ENCODE measurements at regions not wholly inside any gene's neighbourhood (a gene's known extent, or its start where the extent isn't known, plus 50 kb on each side); places are given as distances from the start of the nearest gene placed in this dataset.
"Not testable (repeated sequence)": the region's sequence is repeated elsewhere in the genome, so short reads cannot be mapped to it uniquely, and the experiment has no call there.

DNA sequence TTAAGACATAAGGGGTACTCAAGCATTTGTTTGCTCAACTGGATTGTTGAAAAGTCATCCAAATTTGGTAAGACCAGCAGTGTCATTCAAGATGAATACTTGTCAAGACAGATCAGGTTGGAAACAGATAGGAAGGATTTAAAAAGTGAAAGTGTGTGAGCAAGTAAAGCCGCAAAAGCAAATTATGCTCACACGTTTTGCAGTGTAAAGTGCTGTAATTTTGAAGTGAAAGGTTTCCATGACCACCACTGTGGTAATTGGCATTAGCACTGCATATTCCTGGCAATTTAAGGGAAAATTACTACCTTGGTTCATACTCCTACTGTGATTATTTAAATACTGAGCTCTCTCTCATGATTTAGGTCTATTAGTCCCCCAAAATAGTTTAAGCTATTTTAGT lies 704.1 kb upstream of the CCDC179 start:
- no peak for DNase-seq (ENCODE audit: low read depth)

DNA sequence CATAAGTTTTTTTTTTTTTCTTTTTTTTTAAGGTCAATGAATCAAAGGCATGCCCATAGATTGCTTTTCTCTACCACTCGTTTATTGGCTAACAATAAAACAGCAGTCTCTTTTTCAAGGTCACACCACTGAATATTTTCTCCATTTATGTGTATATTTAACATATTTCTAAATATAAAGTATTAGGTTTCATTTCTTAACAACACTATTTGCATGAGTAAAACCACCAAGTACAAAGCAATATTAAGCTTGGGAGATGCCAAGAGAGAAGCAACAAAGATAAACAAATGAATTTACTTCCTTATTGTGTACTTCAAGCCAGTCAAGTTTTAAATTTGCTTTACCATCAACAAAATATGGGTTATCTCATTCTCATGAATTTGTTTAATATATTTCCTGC lies 708.9 kb upstream of the CCDC179 start:
- DNase-seq (ENCODE audit: low read depth) = no peak

DNA sequence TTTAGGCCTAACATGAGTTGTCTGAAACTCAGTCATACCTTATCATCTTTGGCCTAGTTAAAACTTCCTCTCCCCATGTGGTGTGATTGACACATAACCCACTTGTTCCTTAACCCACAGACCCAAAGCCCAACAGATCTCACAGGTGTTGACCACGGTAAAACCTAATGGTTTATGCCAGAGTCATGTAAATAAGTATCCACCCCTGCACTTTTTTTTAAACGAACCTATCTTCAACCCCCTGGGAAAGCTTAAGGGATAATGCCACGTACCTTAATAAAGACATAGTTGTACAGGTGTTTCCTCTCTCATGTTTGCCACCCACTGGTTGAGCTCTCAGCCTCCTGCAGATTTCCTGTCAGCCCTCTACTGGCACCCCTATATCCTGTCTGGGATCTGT lies 709.3 kb upstream of the CCDC179 start:
- DNase-seq (ENCODE audit: low read depth) = no peak

DNA sequence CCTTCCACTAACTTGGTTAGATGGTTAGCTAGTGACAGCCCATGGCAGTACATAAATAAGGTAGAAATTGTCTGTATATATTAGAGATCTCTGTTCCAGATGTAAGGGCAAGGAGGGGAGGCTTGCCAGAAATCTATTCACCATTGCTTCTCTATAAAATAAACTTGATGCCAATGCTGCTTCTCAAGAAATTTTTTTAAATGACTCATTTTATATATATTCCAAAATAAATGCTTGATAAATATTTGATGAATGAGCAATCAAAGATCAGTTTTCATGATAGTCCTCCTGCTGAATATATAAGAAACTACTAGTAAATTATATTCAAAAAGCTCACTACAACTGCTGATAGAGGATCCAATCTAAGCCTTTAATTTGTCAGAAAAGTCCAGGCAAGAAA lies 710.6 kb upstream of the CCDC179 start:
- DNase-seq (ENCODE audit: low read depth) = no peak

DNA sequence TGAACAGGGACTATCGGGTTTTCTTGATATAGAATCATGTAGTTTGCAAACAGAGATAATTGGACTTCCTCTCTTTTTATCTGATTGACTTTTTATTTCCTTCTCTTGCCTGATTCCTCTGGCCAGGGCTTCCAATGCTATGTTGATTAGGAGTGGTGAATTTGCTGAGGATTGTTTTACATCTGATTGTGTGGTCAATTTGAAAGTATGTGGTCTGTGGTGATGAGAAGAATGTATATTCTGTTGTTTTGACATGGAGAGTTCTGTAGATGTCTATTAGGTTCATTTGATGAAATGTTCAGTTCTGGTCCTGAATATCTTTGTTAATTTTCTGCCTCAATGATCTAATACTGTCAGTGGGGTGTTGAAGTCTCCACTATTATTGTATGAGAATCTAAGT lies 713.2 kb upstream of the CCDC179 start:
- no peak for DNase-seq (ENCODE audit: low read depth)

DNA sequence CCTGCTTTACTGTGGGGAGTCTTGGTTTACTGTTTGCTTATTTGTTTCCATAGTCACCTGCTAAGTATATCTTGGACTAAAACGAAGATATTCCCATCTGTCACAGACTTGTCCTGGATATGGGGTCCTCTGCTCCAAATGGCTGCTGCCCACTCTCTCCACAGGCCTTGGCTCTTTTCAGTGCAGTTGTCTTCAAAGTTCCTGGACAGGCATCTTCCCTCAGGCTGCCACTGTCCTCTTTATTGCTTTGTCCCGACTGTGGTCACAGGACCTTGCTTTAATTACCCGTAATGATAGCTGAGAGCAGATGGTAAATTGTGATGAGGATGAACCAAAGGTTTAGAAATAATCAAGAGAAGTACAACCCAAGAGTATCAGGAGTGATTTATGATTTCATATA lies 713.9 kb upstream of the CCDC179 start:
- no peak for DNase-seq (ENCODE audit: low read depth)

DNA sequence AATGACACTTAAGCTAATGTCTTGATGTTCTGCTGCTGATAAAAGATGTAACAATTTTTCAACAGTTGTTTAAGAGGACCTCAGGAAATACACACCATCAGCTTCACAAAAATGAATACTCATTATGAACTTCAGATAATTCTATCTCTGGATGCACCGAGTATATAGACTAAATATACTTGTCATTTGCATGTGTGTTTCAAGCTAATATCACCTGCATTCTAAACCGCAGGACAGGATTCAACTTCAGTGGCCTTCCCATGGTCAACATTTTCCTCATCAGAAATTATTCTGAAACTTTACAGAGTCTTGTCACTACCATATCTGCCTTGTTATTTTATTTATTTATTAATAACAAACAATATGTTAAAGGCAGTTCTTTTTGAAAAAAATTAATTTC lies 717.0 kb upstream of the CCDC179 start:
- no peak for DNase-seq (ENCODE audit: low read depth)

DNA sequence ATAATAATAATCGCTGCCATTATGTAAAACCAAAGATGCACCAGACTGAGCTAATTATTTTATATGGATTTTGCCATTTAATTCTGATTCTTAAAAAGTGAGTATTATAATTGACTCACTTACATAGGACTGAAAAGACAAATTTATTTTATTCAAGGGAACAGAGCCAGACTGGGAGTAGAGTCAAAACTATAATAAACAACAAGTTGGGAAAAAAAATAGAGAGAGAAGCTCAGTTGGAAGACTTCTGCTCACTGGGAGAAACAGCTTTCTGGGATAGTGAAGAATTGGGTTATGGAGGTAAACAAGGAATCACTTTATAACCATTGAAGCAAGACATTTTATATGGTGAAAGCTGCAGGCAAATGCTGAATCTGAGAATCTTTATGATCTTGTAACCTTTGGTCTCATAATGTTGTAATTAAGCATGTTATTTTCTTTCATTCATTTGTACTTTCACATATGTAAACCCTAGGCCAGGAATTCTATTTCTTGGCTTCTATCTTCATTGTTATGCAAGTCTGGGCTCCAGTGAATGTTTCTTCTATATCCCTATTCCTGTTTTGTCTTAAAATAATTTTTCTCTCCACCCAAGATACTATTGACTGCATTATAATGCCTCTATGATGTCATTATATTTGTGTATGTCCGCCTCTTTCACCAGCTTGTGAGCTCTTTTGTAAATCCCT lies 725.3 kb upstream of the CCDC179 start:
- no peak for DNase-seq (ENCODE audit: low read depth)

DNA sequence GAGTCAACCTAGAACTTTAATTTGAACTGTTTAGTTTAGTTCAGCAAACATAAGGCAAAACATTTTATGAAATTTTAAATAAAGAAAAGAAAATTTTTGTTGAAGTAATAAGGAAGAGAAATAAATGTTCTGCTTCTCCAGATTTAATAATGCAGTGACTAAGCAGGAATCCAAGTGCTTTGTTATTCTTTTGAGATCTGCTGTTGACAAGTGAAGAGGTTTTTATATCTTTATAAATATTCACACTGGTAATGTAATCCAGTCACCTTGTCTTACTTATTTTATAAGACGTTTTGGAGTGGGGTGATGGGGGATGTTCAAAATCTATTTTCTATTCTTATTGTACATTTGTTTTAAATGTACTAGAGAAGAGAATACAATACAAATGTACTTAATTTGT lies 725.9 kb upstream of the CCDC179 start:
- DNase-seq (ENCODE audit: low read depth) = no peak

DNA sequence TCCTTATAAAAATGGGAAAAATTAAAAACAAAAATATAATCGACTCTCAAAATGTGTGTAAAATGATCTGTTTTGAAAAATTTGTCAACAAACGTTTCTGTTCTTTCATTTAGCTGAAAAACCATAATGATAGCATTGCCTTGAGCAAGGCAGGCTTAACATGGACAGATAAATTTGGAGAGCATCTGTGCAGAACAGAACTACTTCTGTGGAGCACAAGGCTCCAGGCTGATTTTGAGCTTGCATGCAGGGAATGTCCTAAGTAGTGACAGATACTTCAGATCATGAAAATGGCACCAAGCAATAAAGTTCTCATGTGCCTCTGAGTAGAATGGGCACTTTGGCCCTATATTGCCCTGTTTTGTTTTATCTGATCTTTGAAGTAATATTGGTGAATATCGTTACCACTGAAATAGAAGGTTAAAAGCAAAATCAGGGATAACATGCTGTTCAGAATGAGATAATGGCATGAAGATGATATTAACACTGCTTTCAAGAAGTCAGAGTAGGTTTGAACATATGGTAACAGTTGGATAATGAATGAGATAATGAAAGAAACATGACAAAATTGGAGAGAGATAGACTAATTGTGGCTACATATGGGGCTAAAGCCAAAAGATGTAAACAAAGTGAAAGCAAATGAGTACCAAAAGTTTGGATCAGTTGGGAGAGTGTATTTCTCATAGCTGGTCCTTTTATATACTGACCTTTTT lies 730.5 kb upstream of the CCDC179 start:
- DNase-seq (ENCODE audit: low read depth) = no peak

DNA sequence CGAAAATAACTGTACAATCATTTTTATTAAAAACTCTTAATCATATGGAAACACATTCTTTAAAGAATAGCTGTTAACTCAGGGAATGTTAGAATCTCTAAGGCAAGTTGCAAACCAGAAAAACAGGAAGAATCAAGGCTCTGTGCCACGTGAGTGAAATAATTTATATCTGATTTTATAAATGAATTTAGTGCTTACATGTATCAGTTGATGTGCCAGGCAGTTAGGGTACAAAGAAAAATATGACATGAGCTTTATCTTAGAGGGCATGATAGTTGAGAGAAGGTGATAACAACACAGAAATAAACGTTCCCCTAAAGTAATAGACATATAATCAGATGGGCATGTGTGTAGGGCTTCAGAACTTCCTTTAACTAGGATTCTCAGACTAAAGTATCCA lies 734.5 kb upstream of the CCDC179 start:
- no peak for DNase-seq (ENCODE audit: low read depth)

DNA sequence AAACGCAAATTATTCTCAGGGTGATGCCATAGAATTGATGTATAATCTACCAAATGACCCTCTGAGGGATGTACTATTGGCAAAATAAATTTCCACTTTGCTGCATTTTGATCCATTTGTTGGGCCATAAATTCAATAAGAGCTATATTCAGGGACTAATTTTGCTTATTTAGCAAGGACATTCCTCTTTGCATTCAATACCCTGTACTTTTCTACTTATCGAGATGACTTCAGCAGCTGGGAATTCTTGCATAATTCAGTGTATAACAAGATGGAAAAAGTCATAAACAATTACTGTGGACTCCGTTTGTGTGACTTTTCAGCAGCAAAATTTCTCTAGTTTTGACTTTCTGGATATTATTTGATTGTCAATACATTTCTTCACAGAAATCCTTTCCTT lies 744.7 kb upstream of the CCDC179 start:
- no peak for DNase-seq (ENCODE audit: low read depth)

DNA sequence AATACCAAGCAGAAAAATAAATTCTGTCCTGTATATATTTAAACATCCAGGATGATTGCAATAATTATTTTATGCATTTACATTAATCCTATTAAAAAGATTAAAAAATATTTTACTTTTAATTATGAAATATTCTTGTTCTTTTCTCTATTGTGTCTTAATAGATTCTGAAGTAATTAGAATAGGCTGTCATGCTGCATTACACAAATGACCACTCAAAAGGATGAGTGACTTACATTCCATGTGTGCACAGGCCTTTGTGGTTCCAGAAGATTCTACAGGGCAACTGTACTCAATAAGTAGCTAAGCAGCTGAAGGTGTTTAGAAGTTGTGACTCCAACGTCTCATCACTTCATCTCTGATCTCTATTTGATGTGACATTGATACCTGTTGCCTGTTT lies 745.9 kb upstream of the CCDC179 start:
- no peak for DNase-seq (ENCODE audit: low read depth)

DNA sequence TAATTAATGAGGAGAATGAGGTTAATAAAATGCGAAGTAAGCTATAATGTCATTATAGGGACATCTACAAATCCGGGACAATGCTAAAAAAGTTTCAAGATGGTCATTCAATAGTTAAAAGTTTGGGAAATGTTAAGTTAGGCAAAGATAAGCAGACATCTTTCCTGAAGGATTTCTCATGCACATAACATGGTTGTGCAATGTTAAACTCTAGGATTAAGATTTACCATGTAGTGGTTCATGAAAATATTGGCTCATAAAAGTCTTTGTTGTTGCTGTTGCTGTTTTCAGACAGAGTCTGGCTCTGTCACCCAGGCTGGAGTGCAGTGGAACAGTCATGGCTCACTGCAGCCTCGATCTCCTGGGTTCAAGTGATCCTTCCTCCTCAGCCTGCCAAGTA lies 751.5 kb upstream of the CCDC179 start:
- no peak for DNase-seq (ENCODE audit: low read depth)

DNA sequence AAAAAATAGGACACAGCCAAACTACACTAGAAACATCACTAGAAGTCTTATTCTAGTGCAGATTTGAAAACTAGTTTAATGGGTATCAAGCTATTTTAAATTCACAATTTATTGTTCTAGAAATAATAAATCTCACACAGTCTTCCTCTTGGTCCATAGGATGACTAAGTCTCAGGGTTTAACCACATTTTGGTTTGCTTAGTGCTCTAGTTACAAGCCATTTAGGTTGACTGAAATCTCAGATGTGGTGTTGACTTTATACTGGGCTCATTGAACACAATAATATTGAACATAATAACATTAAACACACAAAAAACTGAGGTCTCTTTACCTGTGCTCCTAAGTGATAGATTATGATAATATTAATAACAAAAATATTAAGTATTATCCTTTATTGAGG lies 760.3 kb upstream of the CCDC179 start:
- no peak for DNase-seq (ENCODE audit: low read depth)

DNA sequence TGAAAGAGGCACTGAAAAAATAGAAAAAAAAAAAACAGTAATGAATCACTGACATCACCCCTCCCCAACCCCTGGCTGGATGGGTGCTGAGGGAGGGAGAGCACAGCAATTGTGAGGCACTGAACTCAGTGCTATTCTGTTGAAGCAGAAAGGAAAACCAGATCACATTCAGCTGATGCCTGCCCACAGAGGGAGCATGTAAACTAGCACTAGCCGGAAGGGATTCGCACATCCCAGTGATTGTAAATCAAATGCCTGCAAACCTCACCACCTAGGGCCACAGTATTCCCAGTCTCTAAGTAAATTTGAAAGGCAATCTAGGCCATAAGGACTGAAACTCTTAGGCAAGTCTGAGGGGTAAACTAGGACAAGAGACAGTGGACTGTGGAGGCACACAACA lies 772.0 kb upstream of the CCDC179 start:
- DNase-seq (ENCODE audit: low read depth) = no peak

DNA sequence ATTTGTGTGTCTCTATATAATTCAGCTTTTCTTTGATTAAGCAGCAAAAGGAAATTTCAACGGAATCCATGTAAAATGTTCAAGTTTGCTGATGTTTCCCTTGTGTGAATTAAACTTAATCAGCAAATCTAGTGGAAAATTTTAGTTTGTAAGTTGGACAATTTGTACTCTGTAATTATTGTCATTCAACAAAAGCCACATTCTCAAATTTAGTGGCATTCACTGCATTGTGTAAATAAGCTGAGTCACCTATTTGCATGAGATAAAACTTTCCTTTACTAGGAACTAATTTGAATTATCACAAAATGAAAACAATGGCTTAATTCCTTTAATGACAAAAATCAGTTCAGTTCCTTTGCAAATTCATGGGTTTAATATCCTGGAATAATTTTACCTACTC lies 784.2 kb upstream of the CCDC179 start:
- DNase-seq (ENCODE audit: low read depth) = no peak

DNA sequence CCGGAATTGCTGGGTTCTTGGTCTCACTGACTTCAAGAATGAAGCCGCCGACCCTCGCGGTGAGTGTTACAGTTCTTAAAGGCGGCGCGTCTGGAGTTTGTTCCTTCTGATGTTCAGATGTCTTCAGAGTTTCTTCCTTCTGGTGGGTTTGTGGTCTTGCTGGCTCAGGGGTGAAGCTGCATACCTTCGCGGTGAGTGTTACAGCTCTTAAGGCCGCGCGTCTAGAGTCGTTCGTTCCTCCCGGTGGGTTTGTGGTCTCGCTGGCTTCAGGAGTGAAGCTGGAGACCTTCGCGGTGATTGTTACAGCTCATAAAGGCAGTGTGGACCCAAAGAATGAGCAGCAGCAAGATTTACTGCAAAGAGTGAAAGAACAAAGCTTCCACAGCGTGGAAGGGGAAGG lies 792.1 kb upstream of the CCDC179 start:
- not testable (repeated sequence) for DNase-seq (ENCODE audit: low read depth)

DNA sequence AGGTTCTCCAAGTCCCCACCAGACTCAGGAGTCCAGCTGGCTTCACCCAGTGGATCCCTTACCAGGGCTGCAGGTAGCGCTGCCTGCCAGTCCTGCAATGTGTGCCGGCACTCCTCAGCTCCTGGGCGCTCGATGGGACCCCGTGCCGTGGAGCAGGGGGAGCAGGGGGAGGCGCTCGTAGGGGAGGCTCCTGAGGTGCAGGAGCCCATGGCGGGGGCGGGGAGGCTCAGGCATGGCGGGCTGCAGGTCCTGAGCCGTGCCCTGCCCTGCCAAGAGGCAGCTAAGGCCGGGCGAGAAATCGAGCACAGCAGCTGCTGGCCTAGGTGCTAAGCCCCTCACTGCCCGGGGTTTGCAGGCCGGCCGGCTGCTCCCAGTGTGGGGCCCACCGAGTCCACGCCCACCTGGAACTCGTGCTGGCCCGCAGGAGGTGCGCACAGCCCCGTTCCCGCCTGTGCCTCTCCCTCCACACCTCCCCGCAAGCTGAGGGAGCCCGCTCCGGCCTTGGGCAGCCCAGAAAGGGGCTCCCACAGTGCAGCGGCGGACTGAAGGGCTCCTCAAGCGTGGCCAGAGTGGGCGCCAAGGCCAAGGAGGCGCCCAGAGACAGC lies 792.9 kb upstream of the CCDC179 start:
- no peak for DNase-seq (ENCODE audit: low read depth)

DNA sequence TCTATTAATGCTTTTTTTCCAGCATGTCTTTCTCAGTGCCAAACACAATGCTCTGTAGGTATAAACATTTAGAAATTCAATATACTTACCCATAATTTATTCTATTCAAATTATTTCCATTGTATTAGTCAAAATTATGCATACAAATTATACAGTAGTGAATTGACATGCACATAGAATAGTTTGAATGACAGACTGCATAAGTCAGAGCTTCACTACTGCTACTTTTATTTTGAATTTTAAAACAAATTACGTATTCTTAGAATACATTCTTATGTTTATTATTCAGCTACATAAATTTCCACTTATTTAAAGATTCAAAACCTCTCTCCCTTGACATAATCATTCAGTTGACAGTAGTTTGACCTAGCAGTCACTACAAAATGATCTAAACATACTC lies 808.0 kb upstream of the CCDC179 start:
- no peak for DNase-seq (ENCODE audit: low read depth)

DNA sequence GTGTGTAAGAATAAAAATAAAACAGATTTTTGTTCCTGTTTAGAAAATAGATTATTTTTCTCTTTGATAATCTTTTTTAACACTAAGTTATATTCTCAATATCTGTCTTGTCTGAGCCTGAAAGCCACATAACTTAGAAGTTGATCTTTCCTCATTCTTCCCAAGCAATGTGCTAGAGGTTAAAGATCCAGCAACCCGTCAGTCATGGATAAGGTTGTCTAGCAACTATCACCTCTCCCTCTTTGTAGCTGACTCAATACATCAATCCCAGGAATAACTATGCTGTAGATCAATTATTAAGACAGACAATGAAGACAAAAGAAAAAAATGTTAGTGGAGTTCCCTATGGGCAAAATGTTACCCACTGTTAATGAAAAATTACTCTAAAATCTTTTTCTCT lies 813.1 kb upstream of the CCDC179 start:
- DNase-seq (ENCODE audit: low read depth) = no peak

DNA sequence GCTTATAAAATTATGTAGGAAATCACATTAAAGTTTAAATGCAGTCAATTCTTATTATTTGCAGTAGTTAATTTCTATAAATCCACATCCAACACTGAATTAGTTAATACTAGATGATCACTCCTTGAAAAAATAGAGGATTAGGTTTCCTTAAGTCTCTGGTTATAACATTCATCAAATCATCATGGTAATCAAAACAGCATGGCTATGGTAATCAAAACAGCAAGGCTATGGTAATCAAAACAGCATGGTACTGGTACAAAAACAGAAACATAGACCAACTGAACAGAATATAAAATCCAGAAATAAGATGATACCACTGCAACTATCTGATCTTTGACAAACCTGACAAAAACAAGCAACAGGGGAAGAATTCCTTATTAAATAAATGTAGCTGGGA lies 814.6 kb upstream of the CCDC179 start:
- DNase-seq (ENCODE audit: low read depth) = no peak

DNA sequence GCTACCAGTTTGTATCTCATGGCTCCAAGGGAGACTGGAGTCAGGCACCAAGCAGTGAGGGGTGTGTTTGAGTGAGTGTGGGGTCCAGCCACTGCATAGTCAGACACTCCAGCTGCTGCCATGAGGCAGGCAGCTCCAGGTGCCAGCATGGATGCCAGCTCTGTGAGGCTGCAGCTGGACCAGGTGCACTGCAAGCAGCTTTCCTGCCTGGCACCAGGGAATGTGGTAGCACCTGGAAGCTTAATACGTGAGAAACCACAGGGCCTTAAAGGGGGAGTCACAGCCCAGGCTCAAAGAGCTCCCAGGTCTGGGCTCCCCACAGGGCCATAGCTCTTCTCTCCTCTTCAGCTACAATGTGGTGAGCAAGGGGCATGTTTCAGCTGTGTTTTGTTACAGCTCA lies 817.8 kb upstream of the LUZP2 start:
- DNase-seq (ENCODE audit: low read depth) = no peak

DNA sequence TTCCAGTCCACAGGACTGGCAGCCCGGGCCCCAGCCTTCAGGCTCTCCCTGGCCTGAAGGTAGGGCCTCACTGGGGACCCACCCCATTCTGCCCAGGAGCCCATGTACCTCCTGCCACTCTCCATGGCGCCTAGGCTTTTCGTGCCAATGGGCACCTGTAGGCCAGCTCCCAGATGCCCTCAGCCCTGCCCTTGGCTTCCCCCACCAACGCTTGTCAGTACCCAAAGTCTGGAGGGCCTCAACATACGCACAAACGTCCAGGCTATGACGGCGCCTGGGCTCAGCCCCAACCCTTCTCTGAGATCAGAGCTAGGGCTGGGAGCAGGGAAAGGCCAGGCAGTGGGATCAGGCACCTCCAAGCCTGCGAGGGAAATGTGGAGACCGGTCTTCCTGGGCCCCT lies 816.9 kb upstream of the LUZP2 start:
- DNase-seq (ENCODE audit: low read depth) = no peak

Data from CMK (cell line).